Ovary (tissue), 7 donors: ENCODE measurements at regions not wholly inside any gene's neighbourhood (a gene's known extent, or its start where the extent isn't known, plus 50 kb on each side); places are given as distances from the start of the nearest gene placed in this dataset.
"Not testable (repeated sequence)": the region's sequence is repeated elsewhere in the genome, so short reads cannot be mapped to it uniquely, and the experiment has no call there.

Experiments
- DNase-seq, 5 donors: peaks; one replicate each; pipeline ENCODE4 v3.0.0-alpha.2; 2019 to 2020
- H3K27ac ChIP-seq, 2 donors: fragments of 200-600 bp; one replicate each; pipeline versions ENCODE4 v1.5.1 to v1.8.0; 2019 to 2022
- H3K27me3 ChIP-seq: fragments of 200-600 bp; one replicate; pipeline ENCODE4 v1.8.0; 2022
- H3K36me3 ChIP-seq: fragments of 200-600 bp; sonication (generic); one replicate; pipeline ENCODE4 v1.5.1; 2019
- H3K4me1 ChIP-seq: one replicate; pipeline ENCODE4 v1.8.1; 2013; ENCODE audit warnings: mild to moderate bottlenecking, moderate library complexity; ENCODE audit not compliant: insufficient read depth
- H3K4me3 ChIP-seq: fragments of 200-600 bp; sonication (generic); one replicate; pipeline ENCODE4 v1.5.1; 2017
- H3K9me3 ChIP-seq, 2 donors: fragments of 200-600 bp in 1 of 2; sonication (generic) in 1 of 2; one replicate each; pipeline versions ENCODE4 v1.5.1 to v1.8.1; 2013 to 2019; ENCODE audit warnings: mild to moderate bottlenecking in 1 of 2, moderate library complexity in 1 of 2
- CTCF ChIP-seq, 3 donors: fragments of 450-650 bp in 2 of 3; fragments of 200-600 bp in 1 of 3; IDR thresholded peaks; one replicate each; pipeline versions ENCODE4 v1.5.1 to v1.8.0; 2016 to 2022; ENCODE audit warnings: antibody characterized with exemption in 3 of 3, mild to moderate bottlenecking in 1 of 3
- EP300 ChIP-seq: sonication (generic); formaldehyde crosslinking; IDR thresholded peaks from one replicate; pipeline ENCODE4 v1.6.1; 2017; ENCODE audit warnings: antibody characterized with exemption
- POLR2A ChIP-seq: fragments of 450-650 bp; IDR thresholded peaks from one replicate; pipeline ENCODE4 v1.6.1; 2017; ENCODE audit warnings: antibody characterized with exemption, mild to moderate bottlenecking, moderate library complexity
- WGBS, 3 donors: extraction: QIAGEN DNeasy Blood & Tissue Kit in 1 of 3; methylation state at CpG; one replicate each; pipeline versions ENCODE4 v1.1.5 to v1.1.7; 2013 to 2017; 5-methylcytosine and 5-hydroxymethylcytosine counted together
- intact Hi-C, 4 donors: fragments of 100-400 bp; cut with DNase I; formaldehyde crosslinking; loops; one replicate each; pipeline versions ENCODE4 v1.11.0 to v1.15.1; 2022 to 2023
- donor health status: DM: no; HTN: no; CAD: no; lungs with moderate emphysema.
- donor health status: DM: no; HTN: no; CAD: no.
- donor health status: Bipolar disorder and iron deficiency.
- donor health status: DM: no; HTN: no; CAD: no.
- donor health status: DM: yes; HTN: yes; CAD: no.

- no peak overlapping the region for H3K4me3 ChIP-seq
- WGBS, 3 donors: 81 to 88% (median 87%) methylated on average over 2 of the region's 2 CpGs
- TF ChIP-seq CTCF (IDR thresholded peaks at IDR 0.05) (no peak), POLR2A (no peak), EP300 (no peak)
- peaks cover 2% of the 10 kb centered on the region for H3K27me3 ChIP-seq
- no peaks in the 10 kb centered on the region for H3K9me3 ChIP-seq
- no peak for DNase-seq
- intact Hi-C loops: no loop called here
- no peaks in the 10 kb centered on the region for H3K4me1 ChIP-seq
- no peaks in the 10 kb centered on the region for H3K36me3 ChIP-seq
- no peak overlapping the region for H3K27ac ChIP-seq
Observed at GRCh38 chrX:63529961-63530360, 178.8 kb upstream of the SPIN4 start.

GRCh38 chrX:63526863-63527262 lies 175.7 kb upstream of the SPIN4 start:
- Histone ChIP-seq H3K36me3 (no peaks in the 10 kb centered on the region), H3K27ac (no peak overlapping the region), H3K4me1 (no peaks in the 10 kb centered on the region), H3K4me3 (no peak overlapping the region), H3K9me3 (no peaks in the 10 kb centered on the region), H3K27me3 (peaks cover 2% of the 10 kb centered on the region)
- intact Hi-C loops: no loop called here
- no peak for TF ChIP-seq EP300
- no peak for TF ChIP-seq CTCF (IDR thresholded peaks at IDR 0.05)
- no peak for TF ChIP-seq POLR2A
- 65 to 69% (median 65%) methylated on average over 1 of the region's 1 CpG for WGBS, 3 donors
- DNase-seq: no peak

GRCh38 chrX:63525491-63525890 lies 174.4 kb upstream of the SPIN4 start:
- DNase-seq: no peak
- intact Hi-C loops: no loop called here
- no peak overlapping the region for H3K4me3 ChIP-seq
- no peak overlapping the region for H3K27ac ChIP-seq
- TF ChIP-seq EP300: no peak
- TF ChIP-seq CTCF (IDR thresholded peaks at IDR 0.05): no peak
- no peak for TF ChIP-seq POLR2A
- H3K36me3 ChIP-seq: no peaks in the 10 kb centered on the region
- 53 to 70% (median 56%) methylated on average over 3 of the region's 3 CpGs for WGBS, 3 donors
- no peaks in the 10 kb centered on the region for H3K9me3 ChIP-seq
- H3K4me1 ChIP-seq: no peaks in the 10 kb centered on the region
- H3K27me3 ChIP-seq: no peaks in the 10 kb centered on the region

- H3K4me1 ChIP-seq, H3K36me3 ChIP-seq, H3K27me3 ChIP-seq, H3K9me3 ChIP-seq, DNase-seq, intact Hi-C loops, H3K27ac ChIP-seq, H3K4me3 ChIP-seq: not testable (repeated sequence)
- WGBS, 3 donors: 87 to 91% (median 90%) methylated on average over 11 of the region's 11 CpGs
Observed at GRCh38 chrX:63519368-63519767, 168.2 kb upstream of the SPIN4 start.

GRCh38 chrX:63514569-63515080 lies 163.5 kb upstream of the SPIN4 start:
- DNase-seq: no peak
- Histone ChIP-seq H3K4me3 (no peak overlapping the region), H3K36me3 (no peaks in the 10 kb centered on the region), H3K9me3 (no peaks in the 10 kb centered on the region), H3K27me3 (no peaks in the 10 kb centered on the region), H3K4me1 (no peaks in the 10 kb centered on the region), H3K27ac (no peak overlapping the region)
- TF ChIP-seq POLR2A (no peak), EP300 (no peak), CTCF (IDR thresholded peaks at IDR 0.05) (no peak)
- intact Hi-C loops: no loop called here
